ENCODE measurements at regions not wholly inside any gene's neighbourhood (a gene's known extent, or its start where the extent isn't known, plus 50 kb on each side); places are given as distances from the start of the nearest gene placed in this dataset.

- Histone ChIP-seq H3K9ac (ENCODE audit: low read depth, low read length) (no peak overlapping the region), H4K91ac (ENCODE audit: insufficient read depth, low read depth, low read length) (no peak overlapping the region), H3K56ac (ENCODE audit: extremely low read depth, insufficient read depth, low read length) (no peak overlapping the region), H3K9me3 (ENCODE audit: control insufficient read depth, insufficient read depth, low read length) (no peaks in the 10 kb centered on the region), H3K4ac (ENCODE audit: low read depth, low read length) (no peak overlapping the region), H3K27me3 (ENCODE audit: control insufficient read depth, insufficient read depth, low read length) (peaks cover 11% of the 10 kb centered on the region), H3K9me1 (ENCODE audit: insufficient read depth, low read length) (no peaks in the 10 kb centered on the region), H3K14ac (replicated peaks; ENCODE audit: low read depth, low read length) (no peak overlapping the region), H2BK120ac (ENCODE audit: low read depth, low read length) (no peak overlapping the region), H2BK20ac (ENCODE audit: low read depth, low read length) (no peak overlapping the region), H2AFZ (replicated peaks; ENCODE audit: low read length, poor library complexity) (no peak overlapping the region), H2AK5ac (ENCODE audit: low read depth, low read length) (no peak overlapping the region), H3K36me3 (ENCODE audit: control insufficient read depth, insufficient read depth, low read length) (no peaks in the 10 kb centered on the region), H3K23ac (ENCODE audit: low read depth, low read length) (no peak overlapping the region), H3K27ac (ENCODE audit: insufficient read depth, low read length) (no peak overlapping the region), H2BK5ac (ENCODE audit: low read depth, low read length, poor library complexity, severe bottlenecking) (no peak overlapping the region), H4K5ac (ENCODE audit: low read depth, low read length) (no peak overlapping the region), H3K4me2 (ENCODE audit: low read depth, low read length) (no peak overlapping the region), H2BK15ac (ENCODE audit: low read depth, low read length) (no peak overlapping the region), H3K79me1 (ENCODE audit: low read depth in 1 of 2, low read length in 2 of 2) (no peaks in the 10 kb centered on the region), H3K18ac (ENCODE audit: low read depth, low read length) (no peak overlapping the region), H3K4me3 (ENCODE audit: insufficient read depth, low read depth, low read length) (no peak overlapping the region), H4K20me1 (ENCODE audit: insufficient read depth, low read length) (no peaks in the 10 kb centered on the region), H4K8ac (ENCODE audit: low read depth in 2 of 2, low read length in 2 of 2) (no peak overlapping the region), H2AK9ac (replicated peaks; ENCODE audit: low read depth, low read length, poor library complexity) (no peak overlapping the region), H3K4me1 (ENCODE audit: control insufficient read depth, insufficient read depth, low read length) (no peaks in the 10 kb centered on the region)
- CTCF ChIA-PET: no interaction called here
- intact Hi-C loops (cut with micrococcal nuclease) (no loop called here), in situ Hi-C loops (cut with MboI; ENCODE audit: low sequenced_read_pairs) (no loop called here), dilution Hi-C loops (cut with HindIII; ENCODE audit: low sequenced_read_pairs, unreplicated experiment) (no loop called here)
- POLR2A ChIA-PET (ENCODE audit: unreplicated experiment): no interaction called here
- DNase-seq (no peak), ATAC-seq (ENCODE audit: low read depth) (peak; percentile 27; the same call in 1 of the 2 replicates)
- TF ChIP-seq RAD21 (IDR thresholded peaks at IDR 0.05; ENCODE audit: low read length) (no peak), RCOR1 (IDR thresholded peaks at IDR 0.05; ENCODE audit: insufficient replicate concordance, low read length) (no peak), MXI1 (IDR thresholded peaks at IDR 0.05; ENCODE audit: borderline replicate concordance, low read depth, low read length) (no peak), MAZ (IDR thresholded peaks at IDR 0.05; ENCODE audit: borderline replicate concordance, low read depth, low read length) (no peak), NFE2L2 (IDR thresholded peaks at IDR 0.05; ENCODE audit: low read depth, low read length) (no peak), CHD1 (IDR thresholded peaks at IDR 0.05; ENCODE audit: low read depth, low read length) (no peak), ELK1 (IDR thresholded peaks at IDR 0.05; ENCODE audit: borderline replicate concordance, low read depth, low read length) (no peak), CEBPB (IDR thresholded peaks at IDR 0.05; ENCODE audit: low read depth, low read length) (no peak), BHLHE40 (IDR thresholded peaks at IDR 0.05; ENCODE audit: low read depth, low read length) (no peak), RFX5 (IDR thresholded peaks at IDR 0.05; ENCODE audit: low read depth, low read length) (no peak), MAFK (IDR thresholded peaks at IDR 0.05; ENCODE audit: low read depth, low read length) (no peak), USF2 (IDR thresholded peaks at IDR 0.05; ENCODE audit: low read depth, low read length) (no peak), SMC3 (IDR thresholded peaks at IDR 0.05; ENCODE audit: low read depth, low read length) (no peak)
- TF ChIP-seq, protein P1, sequence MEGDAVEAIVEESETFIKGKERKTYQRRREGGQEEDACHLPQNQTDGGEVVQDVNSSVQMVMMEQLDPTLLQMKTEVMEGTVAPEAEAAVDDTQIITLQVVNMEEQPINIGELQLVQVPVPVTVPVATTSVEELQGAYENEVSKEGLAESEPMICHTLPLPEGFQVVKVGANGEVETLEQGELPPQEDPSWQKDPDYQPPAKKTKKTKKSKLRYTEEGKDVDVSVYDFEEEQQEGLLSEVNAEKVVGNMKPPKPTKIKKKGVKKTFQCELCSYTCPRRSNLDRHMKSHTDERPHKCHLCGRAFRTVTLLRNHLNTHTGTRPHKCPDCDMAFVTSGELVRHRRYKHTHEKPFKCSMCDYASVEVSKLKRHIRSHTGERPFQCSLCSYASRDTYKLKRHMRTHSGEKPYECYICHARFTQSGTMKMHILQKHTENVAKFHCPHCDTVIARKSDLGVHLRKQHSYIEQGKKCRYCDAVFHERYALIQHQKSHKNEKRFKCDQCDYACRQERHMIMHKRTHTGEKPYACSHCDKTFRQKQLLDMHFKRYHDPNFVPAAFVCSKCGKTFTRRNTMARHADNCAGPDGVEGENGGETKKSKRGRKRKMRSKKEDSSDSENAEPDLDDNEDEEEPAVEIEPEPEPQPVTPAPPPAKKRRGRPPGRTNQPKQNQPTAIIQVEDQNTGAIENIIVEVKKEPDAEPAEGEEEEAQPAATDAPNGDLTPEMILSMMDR (conservative IDR thresholded peaks at IDR 0.05; ENCODE audit: low read depth, low read length): no peak
- BruUV-seq (replicated peaks): no TSS peak
- no CpG with 5 or more reads among the region's 5 CpGs for WGBS, 2 experiments (ENCODE audit: extremely low coverage in 2 of 2, insufficient read length in 1 of 2)
Measured at GRCh38 chr3:72690629-72691028, 157.6 kb downstream of the SHQ1 start.

Data from IMR-90 (cell line).